ENCODE measurements at regions not wholly inside any gene's neighbourhood (a gene's known extent, or its start where the extent isn't known, plus 50 kb on each side); places are given as distances from the start of the nearest gene placed in this dataset.
"Not testable (repeated sequence)": the region's sequence is repeated elsewhere in the genome, so short reads cannot be mapped to it uniquely, and the experiment has no call there.

DNA sequence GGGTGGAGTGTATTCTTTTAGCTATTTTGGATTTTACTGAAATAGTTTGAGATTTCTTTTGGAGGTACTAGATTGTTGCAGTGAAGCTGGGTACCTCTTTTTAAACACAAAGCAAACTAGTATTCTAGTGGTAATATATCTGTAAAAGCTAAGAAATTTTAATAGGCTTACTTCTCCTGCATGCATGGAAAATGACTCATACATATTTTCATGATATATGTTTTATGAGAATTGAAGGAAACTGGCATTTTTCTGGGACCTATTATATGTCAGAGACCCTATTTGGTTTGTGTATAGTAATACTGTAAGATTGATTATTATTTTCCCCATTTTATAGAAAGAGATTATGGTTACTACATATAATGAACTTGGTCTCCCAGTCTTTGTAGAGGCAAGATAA, 851.0 kb downstream of the DIPK2A start:
- DNase-seq (ENCODE audit: low spot score), result no peak

DNA sequence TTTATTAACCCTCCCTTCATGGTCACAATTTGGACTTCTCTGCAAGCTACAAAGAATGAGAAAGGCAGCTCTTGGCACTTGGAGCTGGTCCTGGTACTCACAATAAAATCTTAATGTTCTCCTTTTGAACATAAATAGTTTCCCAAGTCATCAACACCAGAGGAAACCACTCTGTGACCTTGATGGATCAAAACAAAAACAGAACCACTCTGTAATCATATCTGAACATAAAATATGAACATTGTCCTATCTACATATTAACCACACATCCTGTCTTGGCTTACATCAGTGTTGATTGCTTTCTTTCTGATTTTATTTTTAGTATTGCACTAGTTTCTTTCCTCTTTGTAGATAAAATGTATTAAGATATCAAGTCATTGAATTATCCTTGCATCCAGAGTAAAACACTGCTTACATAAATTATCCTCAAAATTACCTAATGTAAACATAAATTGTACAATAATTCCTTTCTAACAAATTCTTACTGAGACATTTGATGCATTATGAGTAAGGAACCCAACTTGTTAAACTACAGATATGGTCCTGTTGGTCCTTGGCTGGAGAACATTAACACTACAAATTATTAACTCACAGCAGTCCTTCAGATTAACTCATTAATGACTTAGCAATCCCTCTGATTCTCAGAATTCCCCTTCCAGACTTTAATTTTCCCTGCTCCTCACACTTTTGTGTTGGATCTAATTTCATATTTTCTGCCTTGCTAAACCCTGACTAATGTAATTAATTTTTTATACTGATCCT, 860.5 kb downstream of the DIPK2A start:
- no peak for DNase-seq (ENCODE audit: low spot score)

DNA sequence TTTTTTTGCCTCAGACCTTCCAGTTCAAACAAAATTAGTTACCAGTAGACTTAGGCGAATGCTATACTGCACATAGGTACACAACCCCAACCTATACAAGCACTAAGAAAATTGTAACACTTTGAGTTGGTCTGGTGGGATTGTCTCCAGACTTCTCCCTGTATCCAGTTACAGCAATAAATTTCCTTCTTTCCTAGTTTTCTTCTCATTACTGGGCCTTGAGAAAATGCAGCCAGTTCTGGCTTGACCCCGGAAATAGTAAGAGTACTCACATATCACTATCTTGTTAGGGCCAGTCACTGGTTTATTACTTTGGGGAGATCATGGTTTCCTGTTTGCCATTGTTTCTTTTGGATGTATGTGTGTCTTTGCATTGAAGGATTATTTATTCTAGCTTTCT, 868.4 kb downstream of the DIPK2A start:
- DNase-seq (ENCODE audit: low spot score), result no peak

DNA sequence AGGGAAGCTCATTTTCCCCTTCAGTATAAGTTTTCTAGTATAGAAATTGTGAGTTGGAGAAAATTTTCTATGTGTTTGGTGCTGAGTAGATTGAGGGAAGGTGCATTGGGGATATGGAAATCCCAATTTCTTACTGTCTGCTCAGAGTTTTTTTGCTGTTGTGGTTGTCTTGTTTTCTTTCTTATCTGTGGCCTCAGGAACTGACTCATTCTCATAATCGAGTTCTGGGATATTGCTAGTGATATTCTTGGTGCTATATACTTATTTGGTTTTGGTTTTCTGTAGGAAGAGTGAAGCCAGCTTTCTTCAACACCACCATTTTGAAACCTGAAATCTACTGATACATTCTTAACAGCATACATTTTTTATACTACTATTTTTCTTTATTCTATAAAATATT, 869.2 kb downstream of the DIPK2A start:
- DNase-seq (ENCODE audit: low spot score), result no peak

DNA sequence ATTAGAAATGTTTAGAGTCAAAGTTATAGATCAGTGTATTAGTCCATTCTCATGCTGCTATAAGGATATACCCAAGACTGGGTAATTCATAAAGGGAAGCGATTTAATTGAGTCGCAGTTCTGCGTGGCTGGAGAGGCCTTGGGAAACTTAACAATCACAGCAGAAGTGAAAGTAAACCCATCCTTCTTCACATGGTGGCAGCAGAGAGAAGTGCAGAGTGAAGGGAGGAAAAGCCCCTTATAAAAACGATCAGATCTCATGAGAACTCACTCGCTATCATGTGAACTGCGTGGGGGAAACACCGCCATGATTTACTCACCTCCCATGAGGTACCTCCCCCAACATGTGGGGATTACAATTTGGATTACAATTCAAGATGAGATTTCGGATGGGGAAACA, 871.5 kb downstream of the DIPK2A start:
- no peak for DNase-seq (ENCODE audit: low spot score)

DNA sequence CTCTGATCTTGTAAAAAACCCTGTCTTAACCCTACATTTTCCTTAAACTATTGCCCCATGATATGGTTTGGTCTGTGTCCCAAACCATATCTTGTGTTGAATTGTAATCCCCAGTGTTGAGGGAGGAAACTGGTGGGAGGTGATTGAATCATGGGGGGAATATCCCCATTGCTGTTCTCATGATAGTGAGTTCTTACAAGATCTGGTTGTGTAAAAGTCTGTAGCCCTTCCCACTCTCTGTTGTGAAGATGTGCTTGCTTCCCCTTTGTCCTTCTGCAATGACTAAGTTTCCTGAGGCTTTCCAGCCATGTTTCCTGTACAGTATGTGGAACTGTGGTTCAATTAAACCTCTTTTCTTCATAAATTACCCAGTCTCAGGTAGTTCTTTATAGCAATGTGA, 881.4 kb downstream of the DIPK2A start:
- DNase-seq (ENCODE audit: low spot score), result no peak

DNA sequence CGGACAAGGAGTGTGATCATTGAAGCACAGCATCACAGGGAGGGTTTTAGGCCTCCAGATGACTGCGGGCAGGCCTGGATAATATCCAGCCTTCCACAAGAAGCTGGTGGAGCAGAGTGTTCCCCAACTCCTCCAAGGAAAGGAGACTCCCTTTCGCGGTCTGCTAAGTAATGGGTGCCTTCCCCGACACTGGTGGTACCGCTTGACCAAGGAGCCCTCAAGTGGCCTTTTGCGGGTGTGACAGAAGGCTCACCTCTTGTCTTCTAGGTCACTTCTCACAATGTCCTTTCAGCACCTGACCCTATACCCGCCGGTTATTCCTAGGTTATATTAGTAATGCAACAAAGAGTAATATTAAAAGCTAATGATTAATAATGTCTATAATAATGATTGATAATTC, 882.4 kb downstream of the DIPK2A start:
- DNase-seq (ENCODE audit: low spot score), result not testable (repeated sequence)

DNA sequence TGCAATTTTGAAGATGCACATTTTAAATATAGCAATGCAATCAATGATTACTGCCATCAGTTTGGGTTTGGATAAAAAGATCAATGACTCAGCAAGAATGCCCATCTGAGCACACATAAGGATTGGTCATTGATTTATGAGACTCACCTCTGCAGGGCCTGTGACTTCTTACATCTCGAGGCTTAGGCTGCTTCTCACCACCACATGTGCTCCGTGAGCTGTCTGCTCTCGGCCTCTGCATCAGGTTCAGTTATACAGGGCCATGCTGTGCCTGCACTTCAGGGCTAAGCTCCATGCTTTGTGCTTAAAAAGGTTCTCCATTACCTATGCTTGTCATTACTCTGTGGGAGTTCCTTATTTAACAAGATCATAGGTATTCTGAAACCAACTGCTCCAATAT, 887.5 kb downstream of the DIPK2A start:
- no peak for DNase-seq (ENCODE audit: low spot score)

DNA sequence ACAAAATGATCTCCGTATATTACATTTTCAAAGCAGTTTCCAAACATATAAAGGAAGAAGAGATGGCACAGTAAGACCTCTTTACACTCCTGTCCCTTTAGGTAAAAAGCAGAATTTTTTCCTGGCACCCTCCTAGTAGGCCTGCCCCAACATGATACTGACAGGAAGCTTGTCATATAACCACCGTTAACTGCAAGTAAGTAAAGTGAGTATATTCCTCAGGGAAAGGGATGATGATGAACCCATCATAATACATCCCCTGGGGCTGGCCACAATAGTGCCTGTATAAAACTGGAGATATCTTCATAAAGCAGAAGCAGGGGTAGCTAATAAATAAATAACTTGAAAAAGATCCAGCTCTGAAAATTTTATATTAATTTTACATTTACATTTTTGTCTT, 893.0 kb downstream of the DIPK2A start:
- DNase-seq (ENCODE audit: low spot score), result no peak

DNA sequence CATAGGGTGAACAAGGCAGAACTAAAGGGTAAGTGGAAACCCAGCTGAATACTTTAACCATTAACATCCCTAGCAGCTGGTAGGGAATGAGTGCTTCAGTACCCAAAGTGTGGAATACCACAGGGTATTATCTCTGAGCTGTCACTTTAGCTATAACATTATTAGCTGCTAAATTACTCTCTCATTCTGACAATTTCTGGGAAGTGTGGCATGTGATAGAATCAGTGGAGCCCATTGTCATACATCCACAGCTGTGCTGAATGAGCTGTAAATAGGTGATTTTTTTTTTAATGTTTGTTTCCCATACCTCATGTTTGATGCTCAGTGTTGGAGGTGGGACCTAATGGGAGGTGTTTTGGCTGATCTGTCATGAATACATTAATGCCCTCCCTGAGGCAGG, 894.3 kb downstream of the DIPK2A start:
- DNase-seq (ENCODE audit: low spot score), result no peak

DNA sequence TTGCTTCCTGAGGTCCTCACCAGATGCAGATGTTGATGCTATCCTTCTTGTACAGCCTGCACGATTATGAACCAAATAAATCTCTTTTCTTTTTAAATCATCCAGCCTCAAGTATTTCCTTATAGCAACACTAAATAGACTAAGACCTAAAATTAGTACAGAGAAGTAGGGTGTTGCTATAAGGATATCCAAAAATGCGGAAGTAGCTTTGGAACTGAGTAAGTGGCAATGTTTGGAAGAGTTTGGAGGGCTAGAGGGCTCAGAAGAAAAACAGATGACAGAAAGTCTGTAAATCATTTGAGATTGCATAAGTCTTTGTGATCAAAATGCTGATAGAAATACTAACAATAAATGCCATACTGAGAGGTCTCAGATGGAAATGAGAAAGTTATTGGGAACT, 894.9 kb downstream of the DIPK2A start:
- DNase-seq (ENCODE audit: low spot score), result no peak

DNA sequence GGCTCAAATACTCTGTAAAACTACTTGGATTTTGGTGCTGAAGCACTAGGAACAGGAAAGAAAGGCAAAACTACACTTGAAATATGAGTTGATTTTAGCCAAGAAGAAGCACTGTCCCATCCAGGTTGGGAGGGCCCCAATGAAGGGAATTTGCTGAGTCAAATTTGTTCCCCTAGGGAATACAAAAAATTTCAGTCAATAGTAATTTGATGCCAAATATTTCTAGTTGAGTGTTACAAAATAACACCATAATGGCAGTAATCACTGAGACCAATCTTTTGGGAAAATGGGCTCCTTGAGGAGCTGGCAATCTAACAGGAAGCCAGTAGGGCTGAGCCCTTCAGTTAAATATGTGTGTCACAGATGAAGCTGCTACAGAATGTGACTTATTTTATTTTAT, 896.9 kb downstream of the DIPK2A start:
- DNase-seq (ENCODE audit: low spot score), result no peak

DNA sequence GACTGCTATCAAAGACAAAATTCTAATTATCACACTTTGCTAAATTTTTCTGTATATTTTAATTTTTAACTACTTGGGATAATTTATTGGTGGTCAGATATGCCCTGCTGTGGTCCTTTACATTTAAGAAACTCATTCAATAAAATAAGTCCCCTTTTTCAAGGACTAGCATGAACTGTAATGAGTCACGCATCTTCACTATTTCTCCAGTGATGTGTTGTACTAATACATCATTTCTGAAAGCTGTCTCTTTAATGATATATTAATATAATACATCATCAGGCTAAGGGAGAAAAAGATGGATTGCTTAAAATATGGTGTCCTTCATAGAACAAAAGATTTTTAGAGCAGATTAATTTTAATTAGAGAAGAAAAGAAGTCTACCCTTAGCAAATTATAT, 901.4 kb downstream of the DIPK2A start:
- DNase-seq (ENCODE audit: low spot score), result no peak

DNA sequence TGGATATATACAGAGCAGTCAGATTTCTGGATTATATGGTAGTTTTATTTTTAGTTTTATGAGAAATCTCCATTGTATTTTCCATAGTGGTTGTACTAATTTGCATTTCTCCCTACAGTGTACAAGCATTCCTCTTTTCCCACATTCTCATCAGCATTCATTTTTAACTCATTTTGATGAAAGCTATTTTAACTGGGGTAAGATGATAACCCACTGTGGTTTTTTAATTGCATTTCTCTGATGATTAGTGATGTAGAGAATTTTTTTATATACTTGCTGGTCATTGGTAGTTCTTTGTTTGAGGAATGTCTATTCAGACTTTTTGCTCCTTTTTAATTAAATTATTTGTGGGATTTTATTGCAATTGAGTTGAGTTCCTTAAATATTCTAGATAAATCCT, 903.6 kb downstream of the DIPK2A start:
- DNase-seq (ENCODE audit: low spot score), result no peak

DNA sequence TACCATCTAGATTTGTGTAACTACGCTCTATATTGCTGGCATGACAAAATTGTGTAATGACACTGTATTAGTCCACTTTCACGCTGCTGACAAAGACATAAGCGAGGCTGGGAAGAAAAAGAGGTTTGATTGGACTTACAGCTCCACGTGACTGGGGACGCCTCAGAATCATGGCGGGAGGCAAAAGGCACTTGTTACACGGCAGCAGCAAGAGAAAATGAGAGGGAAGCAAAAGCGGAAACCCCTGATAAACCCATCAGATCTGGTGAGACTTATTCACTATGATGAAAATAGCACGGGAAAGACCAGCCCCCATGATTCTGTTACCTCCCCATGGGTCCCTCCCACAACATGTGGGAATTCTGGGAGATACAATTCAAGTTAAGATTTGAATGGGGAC, 905.7 kb downstream of the DIPK2A start:
- DNase-seq (ENCODE audit: low spot score), result no peak

DNA sequence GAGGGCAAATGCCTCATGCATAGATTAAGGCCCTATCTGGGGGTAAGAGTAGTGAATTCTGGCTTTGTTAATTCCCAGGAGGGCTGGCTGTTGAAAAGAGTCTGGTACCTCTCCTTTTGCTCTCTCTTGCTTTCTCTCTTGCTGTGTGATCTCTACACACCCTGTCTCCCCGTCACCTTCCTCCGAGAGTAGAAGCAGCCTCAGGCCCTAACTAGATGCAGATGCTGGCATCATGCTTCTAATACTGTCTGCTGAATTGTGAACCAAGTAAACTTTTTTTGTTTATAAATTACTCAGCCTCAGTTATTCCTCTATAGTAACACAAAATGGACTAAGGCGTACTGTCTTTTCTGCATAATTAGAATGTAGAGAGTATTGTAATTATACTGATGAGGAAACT, 908.1 kb downstream of the DIPK2A start:
- DNase-seq (ENCODE audit: low spot score), result no peak

DNA sequence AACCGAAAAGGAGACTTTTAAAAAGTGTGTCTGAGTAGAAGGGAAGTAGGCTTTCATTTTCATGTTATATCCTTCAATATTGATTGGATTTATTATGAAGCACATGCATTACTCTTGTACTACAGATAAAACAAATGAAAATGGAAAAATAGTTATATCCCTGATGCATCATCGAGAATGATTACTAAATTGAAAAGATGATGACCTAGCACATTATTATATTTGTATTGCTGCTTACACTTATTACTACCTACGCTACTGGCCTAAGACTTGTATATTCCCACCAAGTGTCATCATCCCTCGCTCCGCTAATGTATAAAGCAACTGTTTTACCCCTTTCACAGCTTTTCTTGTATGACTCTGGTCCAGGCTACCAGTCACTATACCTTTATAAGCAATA, 922.4 kb downstream of the DIPK2A start:
- no peak for DNase-seq (ENCODE audit: low spot score)

DNA sequence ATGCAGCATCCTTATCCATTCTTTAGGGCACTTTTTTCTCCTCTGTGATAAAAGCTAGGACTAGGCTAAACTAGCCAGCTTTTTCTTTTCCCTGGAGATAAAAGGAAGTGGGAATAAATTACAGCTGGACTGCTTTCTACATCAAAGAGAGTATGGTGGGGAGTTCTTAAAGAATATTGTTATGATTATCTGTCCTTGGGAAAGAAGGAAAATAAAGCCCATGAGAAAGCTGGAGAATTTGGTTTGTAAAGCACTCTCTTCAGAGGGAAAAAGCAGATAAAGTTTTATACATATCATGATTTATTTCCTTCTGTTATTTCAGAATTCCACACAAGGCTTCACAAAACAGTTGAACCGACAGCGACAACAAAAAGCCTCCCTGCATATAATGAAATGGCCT, 923.0 kb downstream of the DIPK2A start:
- DNase-seq (ENCODE audit: low spot score), result no peak

DNA sequence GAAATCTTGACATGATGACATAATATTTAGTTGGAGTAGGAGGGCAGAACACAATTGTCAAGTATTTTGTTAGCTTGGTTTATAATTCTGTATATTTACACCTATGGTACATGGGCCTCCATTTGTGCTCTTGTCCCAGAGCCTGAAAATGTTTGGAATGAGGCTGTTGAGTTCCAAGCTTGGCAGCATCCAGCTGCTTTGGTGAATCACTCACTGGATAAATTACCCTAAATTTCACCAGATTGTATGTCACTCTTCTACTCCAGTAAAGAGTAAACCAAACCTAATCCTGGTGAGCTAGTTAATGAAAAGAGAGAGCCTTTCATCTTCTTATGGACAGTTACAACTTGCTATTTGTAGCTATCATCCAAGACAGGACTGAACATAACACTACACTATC, 928.7 kb downstream of the DIPK2A start:
- no peak for DNase-seq (ENCODE audit: low spot score)

DNA sequence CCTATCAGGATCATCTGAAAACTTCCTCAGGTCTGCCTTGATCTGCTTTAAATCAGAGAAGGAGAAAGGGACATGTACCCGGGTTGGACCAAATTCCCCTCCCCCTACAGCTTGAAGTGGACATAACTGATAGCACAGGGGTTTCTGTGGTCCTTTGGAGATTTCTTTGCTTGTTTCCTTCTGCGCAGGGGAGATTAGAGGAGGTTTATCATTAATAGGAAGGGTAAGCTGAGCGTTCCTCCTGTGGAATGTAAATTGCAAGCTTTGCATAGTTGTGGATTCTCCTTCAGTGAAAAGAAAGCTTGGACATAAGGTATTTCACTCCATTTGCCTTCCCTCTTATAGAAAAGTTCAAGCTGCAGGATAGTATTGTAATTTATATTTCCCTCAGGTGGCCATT, 936.0 kb downstream of the DIPK2A start:
- not testable (repeated sequence) for DNase-seq (ENCODE audit: low spot score)

DNA sequence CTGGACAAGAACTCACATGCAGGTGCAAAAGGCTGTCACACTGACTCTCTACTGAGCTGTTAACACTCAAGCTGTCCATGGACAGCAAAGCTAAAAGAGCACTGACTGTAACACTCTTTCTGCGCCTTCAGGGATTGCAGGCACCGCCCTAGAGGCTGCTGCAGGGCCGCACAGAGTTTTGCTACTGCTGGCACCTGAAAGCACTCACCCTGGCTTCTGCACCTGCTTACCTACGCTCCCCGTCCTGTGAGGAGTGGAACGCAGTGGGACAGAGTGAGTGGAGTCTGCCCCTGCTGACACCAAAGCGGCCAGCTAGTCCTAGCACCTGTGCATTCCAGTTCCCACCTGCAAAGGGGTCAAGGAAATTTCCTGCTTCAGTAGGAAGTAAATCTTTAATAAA, 941.3 kb downstream of the DIPK2A start:
- DNase-seq (ENCODE audit: low spot score), result no peak

DNA sequence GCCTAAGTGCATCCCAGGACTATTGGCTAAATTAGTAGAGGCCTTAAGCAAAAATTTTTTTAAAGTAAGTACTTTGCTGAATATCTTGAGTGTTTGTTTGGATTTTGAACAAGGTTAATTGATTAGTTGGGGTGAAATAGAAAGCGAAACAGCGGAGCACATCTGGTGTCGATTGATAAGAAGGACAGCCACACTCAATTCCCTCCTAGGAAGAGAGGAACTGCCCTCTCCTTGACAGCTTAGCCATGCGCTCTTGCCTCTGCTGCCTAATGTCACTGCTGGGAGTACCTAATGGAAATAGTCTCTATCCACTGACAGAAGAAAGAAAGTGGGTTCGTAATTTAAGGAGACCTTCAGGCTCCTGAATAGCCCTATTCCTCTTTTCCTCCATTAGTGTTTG, 943.6 kb downstream of the DIPK2A start:
- DNase-seq (ENCODE audit: low spot score), result no peak

DNA sequence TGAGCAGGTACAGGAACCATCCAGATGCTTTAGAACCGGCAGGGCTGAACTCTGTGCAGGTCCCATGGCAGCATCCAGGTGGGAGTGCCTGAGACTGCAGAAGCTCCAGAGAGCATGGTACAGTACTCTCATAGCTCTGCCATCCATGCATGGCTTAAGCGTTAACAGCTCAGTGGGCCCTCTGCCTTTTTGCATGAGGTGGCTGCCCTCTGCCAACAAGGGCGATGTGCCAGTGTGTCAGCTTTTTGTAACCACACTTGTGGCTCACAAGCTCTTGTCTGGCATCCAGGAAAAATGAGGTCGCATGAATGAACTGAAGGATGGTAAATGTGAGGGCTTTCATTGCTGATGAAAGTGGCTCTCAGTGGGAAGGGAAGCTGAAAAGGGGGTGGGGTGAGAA, 950.1 kb downstream of the DIPK2A start:
- DNase-seq (ENCODE audit: low spot score), result no peak

DNA sequence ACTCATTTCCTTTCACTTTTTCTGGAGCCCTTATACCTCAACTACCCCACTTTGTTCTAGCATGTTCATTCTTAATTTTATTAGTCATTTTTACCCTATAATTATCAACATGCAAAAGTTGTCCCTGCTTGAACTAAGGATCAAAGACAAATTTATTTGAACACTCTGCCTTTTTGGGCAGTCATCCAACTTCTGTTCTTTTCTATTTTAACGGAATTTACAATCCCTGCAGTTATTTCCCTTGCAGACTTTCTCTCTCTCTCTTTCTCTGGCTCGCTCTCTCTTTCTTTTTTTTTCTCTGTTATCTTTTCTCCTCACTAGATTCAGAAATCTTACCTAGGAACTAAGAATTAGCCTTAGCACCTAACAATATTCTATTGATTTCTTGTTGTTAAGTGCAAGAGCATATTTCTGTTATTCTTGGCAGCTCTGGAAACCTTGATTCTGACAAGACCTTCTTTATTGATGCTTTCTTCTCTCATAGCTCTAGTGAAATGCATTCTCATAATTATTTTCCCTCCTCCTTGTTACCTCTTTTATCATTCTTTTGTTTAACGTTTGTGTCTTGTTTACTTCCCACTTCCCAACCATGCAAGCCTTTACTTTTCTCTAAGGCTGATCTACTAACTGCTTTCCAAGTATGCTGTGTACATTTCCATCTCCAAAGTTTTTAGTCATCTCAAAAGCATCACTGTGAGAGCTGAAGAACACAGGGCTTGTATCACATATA, 951.6 kb downstream of the DIPK2A start:
- no peak for DNase-seq (ENCODE audit: low spot score)
